ENCODE measurements at regions not wholly inside any gene's neighbourhood (a gene's known extent, or its start where the extent isn't known, plus 50 kb on each side); places are given as distances from the start of the nearest gene placed in this dataset.
A peak's percentile ranks its signal among the peaks of the same experiment; 100 is the strongest.

DNA sequence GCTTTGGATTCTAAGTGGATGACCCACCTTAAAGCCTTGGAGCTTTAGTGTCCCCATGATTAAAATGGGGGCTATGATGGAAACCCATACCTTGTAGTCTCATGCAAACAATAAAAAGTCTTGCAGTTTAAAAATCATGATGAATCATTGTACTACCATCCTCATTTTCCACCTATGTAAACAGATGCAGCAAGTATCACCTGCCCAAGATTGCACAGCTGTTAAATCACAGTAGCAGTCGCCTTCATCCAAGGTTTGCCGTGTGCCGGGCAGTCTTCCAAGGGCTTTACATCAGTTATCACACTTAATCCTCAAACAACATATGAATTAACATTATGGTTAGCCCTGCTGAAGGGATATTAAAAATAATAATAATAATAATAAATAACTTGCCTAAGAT is 210.3 kb downstream of the FOXA2 start:
- TF ChIP-seq CTCF (IDR thresholded peaks at IDR 0.05) (no peak), EP300 (IDR thresholded peaks at IDR 0.05) (no peak), POLR2A (IDR thresholded peaks at IDR 0.05) (no peak), POLR2AphosphoS5 (IDR thresholded peaks at IDR 0.05) (no peak)
- H3K27ac ChIP-seq: no peak overlapping the region
- DNase-seq: no peak
- H3K27me3 ChIP-seq: peaks cover 0 to 24% (median 0%) of the 10 kb centered on the region in 3 donors
- no peaks in the 10 kb centered on the region for H3K9me3 ChIP-seq
- H3K4me3 ChIP-seq: no peak overlapping the region
- no peaks in the 10 kb centered on the region for H3K36me3 ChIP-seq
- 51 to 85% (median 76%) methylated on average over 3 of the region's 3 CpGs for WGBS, 5 donors
- intact Hi-C loops (cut with DNase I; ENCODE audit: low total_unique reads): loop anchor here (10.0 kb wide), 1 partner anchor 221 kb away; no protein-coding TSS in a partner anchor
- no peaks in the 10 kb centered on the region for H3K4me1 ChIP-seq

GRCh38 chr20:22373164-22373895 is 211.0 kb downstream of the FOXA2 start:
- intact Hi-C loops (cut with DNase I; ENCODE audit: low total_unique reads): loop anchor here (10.0 kb wide), 1 partner anchor 221 kb away; no protein-coding TSS in a partner anchor
- Histone ChIP-seq H3K4me1 (no peaks in the 10 kb centered on the region), H3K4me3 (no peak overlapping the region), H3K9me3 (no peaks in the 10 kb centered on the region), H3K27ac (no peak overlapping the region), H3K27me3 (peaks cover 0 to 29% (median 0%) of the 10 kb centered on the region in 3 donors), H3K36me3 (no peaks in the 10 kb centered on the region)
- no peak for TF ChIP-seq EP300 (IDR thresholded peaks at IDR 0.05)
- no peak for TF ChIP-seq POLR2A (IDR thresholded peaks at IDR 0.05)
- no peak for TF ChIP-seq CTCF (IDR thresholded peaks at IDR 0.05)
- TF ChIP-seq POLR2AphosphoS5 (IDR thresholded peaks at IDR 0.05): no peak
- 77 to 87% (median 84%) methylated on average over 5 of the region's 5 CpGs for WGBS, 5 donors
- no peak for DNase-seq

- DNase-seq: peak in 1 of 2 donors; percentile 54
These were observed 212.5 kb downstream of the FOXA2 start for GRCh38 chr20:22371843-22372242.

DNA sequence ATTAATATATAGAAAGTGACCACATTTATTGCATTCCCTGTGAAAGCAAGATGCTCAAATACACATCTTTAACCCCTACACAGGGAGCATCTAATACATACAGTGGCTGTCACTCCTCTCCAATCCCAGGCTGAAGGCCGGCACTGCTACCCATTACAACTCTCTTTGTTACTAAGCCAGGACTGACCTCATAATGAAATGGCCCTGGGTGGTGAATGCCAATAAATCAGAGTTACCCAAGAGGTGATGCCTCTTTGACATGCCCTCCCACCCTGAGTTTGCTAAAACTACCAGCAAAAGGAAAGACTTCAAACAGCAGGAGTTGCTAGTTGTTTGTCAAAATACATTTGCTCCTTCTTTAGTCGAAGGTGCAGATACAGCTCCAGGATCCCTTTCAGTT is 214.2 kb downstream of the FOXA2 start:
- TF ChIP-seq EP300 (IDR thresholded peaks at IDR 0.05): no peak
- no peak for TF ChIP-seq POLR2AphosphoS5 (IDR thresholded peaks at IDR 0.05)
- TF ChIP-seq CTCF (IDR thresholded peaks at IDR 0.05): no peak
- no peak for TF ChIP-seq POLR2A (IDR thresholded peaks at IDR 0.05)
- 77 to 100% (median 86%) methylated on average over 2 of the region's 2 CpGs for WGBS, 5 donors

More at GRCh38 chr20:22371843-22372242, 212.5 kb downstream of the FOXA2 start:
- TF ChIP-seq POLR2AphosphoS5 (IDR thresholded peaks at IDR 0.05): no peak
- no peak for TF ChIP-seq POLR2A (IDR thresholded peaks at IDR 0.05)
- no peak for TF ChIP-seq CTCF (IDR thresholded peaks at IDR 0.05)
- no peak for TF ChIP-seq EP300 (IDR thresholded peaks at IDR 0.05)
- no peaks in the 10 kb centered on the region for H3K4me1 ChIP-seq
- H3K27ac ChIP-seq: no peak overlapping the region
- H3K9me3 ChIP-seq: no peaks in the 10 kb centered on the region
- WGBS, 5 donors: 54 to 78% (median 63%) methylated on average over 5 of the region's 5 CpGs
- H3K4me3 ChIP-seq: no peak overlapping the region
- peaks cover 0 to 32% (median 0%) of the 10 kb centered on the region in 3 donors for H3K27me3 ChIP-seq
- intact Hi-C loops (cut with DNase I; ENCODE audit: low total_unique reads): loop anchor here (10.0 kb wide), 1 partner anchor 223 kb away; no protein-coding TSS in a partner anchor
- no peaks in the 10 kb centered on the region for H3K36me3 ChIP-seq

More for the DNA sequence above, 214.2 kb downstream of the FOXA2 start:
- Histone ChIP-seq H3K4me3 (no peak overlapping the region), H3K27me3 (peaks cover 0 to 32% (median 0%) of the 10 kb centered on the region in 3 donors), H3K9me3 (no peaks in the 10 kb centered on the region), H3K4me1 (no peaks in the 10 kb centered on the region), H3K27ac (no peak overlapping the region), H3K36me3 (no peaks in the 10 kb centered on the region)
- no peak for DNase-seq
- intact Hi-C loops (cut with DNase I; ENCODE audit: low total_unique reads): loop anchor here (10.0 kb wide), 1 partner anchor 225 kb away; no protein-coding TSS in a partner anchor

All from stomach (tissue), 8 donors.